AG09309 (cell line): ENCODE measurements at regions not wholly inside any gene's neighbourhood (a gene's known extent, or its start where the extent isn't known, plus 50 kb on each side); places are given as distances from the start of the nearest gene placed in this dataset.
"Not testable (repeated sequence)": the region's sequence is repeated elsewhere in the genome, so short reads cannot be mapped to it uniquely, and the experiment has no call there.

Experiments used
- DNase-seq: peaks from one replicate; pipeline ENCODE4 v3.0.0-alpha.2; 2010; ENCODE audit warnings: low read depth
- H3K4me3 ChIP-seq: 2 replicates; pipeline ENCODE4 v1.5.1; 2011; ENCODE audit warnings: mild to moderate bottlenecking, low read depth, low read length, moderate library complexity; ENCODE audit not compliant: control insufficient read depth
- TF ChIP-seq, protein P1 (sequence below): IDR thresholded peaks from 2 replicates; pipeline ENCODE4 v1.5.1; 2011; ENCODE audit warnings: mild to moderate bottlenecking, low read depth, low read length, inconsistent platforms; ENCODE audit not compliant: insufficient read depth, control insufficient read depth; ENCODE audit errors: missing control alignments

DNA sequence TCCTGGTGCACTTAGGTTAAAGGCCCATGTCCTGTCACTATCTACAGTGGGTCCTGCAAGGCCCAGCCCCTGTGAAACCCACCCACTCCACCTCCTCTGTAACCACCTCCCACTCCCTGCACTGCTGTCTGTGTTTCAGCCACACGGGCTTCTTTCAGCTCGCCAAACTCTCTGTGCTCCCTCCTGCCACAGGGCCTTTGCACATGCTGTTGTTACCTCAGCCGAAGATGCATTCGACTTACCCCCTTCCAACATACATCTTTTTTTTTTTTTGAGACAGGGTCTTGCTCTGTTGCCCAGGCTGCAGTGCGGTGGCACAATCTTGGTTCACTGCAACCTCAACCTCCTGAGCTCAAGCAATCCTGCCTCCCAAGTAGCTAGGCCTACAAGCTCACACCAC is 76.5 kb upstream of the RPL38 start:
- DNase-seq: no peak
- no peak overlapping the region for H3K4me3 ChIP-seq
- TF ChIP-seq, protein P1, sequence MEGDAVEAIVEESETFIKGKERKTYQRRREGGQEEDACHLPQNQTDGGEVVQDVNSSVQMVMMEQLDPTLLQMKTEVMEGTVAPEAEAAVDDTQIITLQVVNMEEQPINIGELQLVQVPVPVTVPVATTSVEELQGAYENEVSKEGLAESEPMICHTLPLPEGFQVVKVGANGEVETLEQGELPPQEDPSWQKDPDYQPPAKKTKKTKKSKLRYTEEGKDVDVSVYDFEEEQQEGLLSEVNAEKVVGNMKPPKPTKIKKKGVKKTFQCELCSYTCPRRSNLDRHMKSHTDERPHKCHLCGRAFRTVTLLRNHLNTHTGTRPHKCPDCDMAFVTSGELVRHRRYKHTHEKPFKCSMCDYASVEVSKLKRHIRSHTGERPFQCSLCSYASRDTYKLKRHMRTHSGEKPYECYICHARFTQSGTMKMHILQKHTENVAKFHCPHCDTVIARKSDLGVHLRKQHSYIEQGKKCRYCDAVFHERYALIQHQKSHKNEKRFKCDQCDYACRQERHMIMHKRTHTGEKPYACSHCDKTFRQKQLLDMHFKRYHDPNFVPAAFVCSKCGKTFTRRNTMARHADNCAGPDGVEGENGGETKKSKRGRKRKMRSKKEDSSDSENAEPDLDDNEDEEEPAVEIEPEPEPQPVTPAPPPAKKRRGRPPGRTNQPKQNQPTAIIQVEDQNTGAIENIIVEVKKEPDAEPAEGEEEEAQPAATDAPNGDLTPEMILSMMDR: no peak

DNA sequence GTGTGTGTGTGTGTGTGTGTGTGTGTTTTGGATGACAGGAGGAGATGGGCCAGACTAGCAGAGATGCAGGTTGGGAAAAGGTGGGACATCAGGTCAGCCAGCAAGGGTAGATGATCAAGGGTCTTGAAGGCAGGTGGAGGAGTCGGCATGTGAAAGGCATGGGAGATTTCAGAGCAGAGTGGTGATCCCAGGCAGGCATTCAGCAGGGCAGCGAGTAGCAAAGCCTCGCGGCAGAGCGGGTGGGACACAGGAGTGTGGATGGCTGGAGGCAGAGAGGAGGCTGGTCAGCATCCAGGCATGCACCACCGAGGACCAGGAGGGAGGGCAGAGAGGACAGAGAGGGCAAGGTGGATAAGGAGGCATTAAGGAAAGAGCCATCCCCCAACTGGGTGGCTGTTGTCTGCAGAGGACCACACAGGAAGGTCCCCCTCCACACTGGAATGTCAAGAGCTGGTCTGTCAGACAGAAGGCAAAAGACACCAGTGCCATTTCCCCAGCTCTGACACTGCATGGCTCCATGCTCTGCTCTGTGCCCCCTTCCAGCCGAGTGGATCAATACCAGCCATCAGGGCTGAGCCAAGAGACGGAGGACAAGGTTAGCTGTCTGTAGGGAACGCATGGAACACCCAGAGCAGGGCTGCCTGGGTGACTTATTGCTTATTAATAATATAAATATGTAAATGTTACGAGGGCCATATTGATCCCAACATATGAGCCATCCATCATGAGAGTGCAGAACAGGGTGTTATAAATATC is 74.8 kb upstream of the RPL38 start:
- TF ChIP-seq, protein P1: no peak
- H3K4me3 ChIP-seq: no peak overlapping the region
- DNase-seq: no peak

DNA sequence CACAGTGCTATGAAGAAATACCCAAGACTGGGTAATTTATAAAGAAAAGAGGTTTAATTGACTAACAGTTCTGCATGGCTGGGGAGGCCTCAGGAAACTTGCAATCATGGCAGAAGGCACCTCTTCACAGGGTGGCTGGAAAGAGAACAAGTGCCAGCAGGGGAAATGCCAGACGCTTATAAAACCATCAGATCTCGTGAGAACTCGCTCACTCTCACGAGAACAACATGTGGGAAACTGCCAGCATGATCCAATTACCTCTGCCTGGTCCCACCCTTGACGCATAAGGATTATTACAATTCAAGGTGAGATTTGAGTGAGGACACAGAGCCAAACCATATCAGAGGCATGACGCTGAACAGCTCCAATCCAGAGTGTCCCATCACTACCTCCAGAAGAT is 73.7 kb upstream of the RPL38 start:
- DNase-seq: not testable (repeated sequence)

DNA sequence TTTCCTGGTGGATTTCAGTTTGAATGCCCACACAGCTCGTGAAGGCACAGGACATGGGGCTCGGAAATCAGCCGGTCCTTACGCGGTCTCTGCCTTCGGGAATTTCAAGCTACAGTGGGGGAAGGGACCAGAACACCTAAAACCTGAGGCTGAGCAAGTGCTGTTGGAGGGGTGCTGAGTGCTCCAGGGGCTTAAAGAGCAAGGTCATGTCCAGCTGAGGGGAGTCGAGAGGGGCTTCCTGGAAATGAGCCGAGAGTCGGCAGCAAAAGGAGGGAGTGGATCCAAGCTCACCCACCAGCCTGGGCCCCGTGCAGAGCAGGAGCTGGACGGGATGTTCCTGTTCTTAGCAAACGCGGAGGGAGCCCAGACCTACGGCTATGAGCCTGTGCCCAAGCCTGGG is 73.2 kb upstream of the RPL38 start:
- no peak for DNase-seq
- H3K4me3 ChIP-seq: no peak overlapping the region
- TF ChIP-seq, protein P1: no peak

More for the DNA sequence above, 73.7 kb upstream of the RPL38 start:
- H3K4me3 ChIP-seq: not testable (repeated sequence)

DNA sequence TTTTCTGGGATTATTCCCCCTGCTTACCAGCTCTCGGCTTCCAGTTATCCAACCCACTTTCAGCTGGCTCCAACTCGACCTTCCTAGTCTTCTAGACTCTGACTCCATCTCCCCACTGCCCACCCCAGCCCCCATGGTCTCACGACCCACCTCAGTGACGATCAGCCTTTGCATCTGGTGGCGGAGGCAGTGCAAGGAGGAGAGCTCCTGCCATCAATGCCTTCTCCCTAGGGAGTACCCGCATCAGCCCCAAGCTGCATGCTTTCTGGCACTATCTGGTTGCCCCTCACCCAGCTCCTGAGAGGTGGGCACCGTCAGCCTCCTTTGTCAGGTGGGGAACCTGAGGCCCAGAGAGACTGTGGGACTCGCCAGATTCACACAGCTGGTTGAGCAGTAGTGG is 72.6 kb upstream of the RPL38 start:
- TF ChIP-seq, protein P1: no peak
- no peak overlapping the region for H3K4me3 ChIP-seq
- DNase-seq: no peak

DNA sequence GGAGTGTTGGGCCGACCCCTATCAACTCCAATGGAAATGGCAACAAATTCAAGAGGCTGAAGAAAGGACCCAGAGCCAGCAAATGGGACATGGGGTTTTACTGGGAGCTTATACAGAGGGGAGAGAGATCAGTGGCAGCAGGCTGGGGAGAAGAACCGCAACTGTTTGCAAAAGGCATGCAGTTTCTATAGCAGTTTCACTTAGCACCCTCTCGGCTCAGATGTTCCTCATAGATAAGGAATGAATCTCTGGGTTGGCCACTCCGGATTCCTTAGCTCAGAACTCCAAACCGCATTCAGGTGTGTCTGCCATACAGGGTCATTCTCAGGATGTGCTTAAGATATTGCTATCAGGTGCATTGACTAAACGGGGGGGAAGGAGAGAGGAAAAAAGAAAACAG is 71.1 kb upstream of the RPL38 start:
- TF ChIP-seq, protein P1: no peak
- H3K4me3 ChIP-seq: no peak overlapping the region
- no peak for DNase-seq

DNA sequence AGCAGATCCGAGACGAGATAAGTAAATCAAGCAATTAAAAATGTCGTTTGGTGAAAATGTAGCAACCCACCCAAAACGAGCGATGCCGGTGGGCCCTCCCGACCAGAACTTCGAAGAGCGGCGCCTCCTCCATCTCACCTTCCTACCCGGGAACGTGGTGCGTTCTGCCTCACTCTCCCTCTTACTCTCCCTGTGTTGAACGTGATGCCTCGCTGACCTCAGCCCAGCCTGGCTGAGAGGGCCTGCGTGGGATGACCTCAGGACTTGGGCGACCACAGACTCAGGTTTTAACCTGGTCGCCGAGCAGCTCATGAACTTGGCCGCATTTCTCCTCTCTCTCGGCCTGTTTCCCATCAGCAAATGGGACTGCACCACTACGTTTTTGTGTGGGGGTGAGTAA is 69.7 kb upstream of the RPL38 start:
- no peak overlapping the region for H3K4me3 ChIP-seq
- TF ChIP-seq, protein P1: no peak
- no peak for DNase-seq

DNA sequence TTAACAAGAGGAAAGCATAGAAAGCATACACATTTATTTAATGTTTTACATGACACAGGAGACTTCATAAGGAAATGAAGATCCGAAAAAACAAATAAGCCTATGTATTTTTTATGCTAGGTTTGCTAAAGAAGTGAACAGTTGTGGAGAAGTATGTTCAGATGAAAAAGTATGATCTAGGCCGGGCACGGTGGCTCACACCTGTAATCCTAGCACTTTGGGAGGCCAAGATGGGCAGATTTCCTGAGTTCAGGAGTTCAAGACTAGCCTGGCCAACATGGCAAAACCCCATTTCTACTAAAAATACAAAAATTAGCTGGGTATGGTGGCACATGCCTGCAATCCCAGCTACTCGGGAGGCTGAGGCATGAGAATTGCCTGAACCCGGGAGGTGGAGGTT is 69.2 kb upstream of the RPL38 start:
- not testable (repeated sequence) for H3K4me3 ChIP-seq, DNase-seq
